Activated T-cell treated with anti-CD3 and anti-CD28 coated beads, Interleukin-2, amount 50 U/mL, for 72 hours (primary cell): ENCODE measurements at regions not wholly inside any gene's neighbourhood (a gene's known extent, or its start where the extent isn't known, plus 50 kb on each side); places are given as distances from the start of the nearest gene placed in this dataset.

Experiments
- ATAC-seq, 2 donors: fragments of 150-1000 bp; cut with Tn5 transposase; replicated peaks in 1 of 2; 2 replicates each; pipeline ENCODE4 v1.10.0; 2021; ENCODE audit warnings: moderate library complexity in 2 of 2, mild to moderate bottlenecking in 1 of 2
- DNase-seq, 2 donors: peaks; one replicate each; pipeline ENCODE4 v3.0.0; 2021 to 2022; ENCODE audit warnings: mixed read lengths in 1 of 2
- H3K27ac Mint-ChIP-seq: one replicate; pipeline ENCODE4 v1.8.0; 2022; ENCODE audit warnings: mild to moderate bottlenecking, moderate library complexity, mixed read lengths
- H3K27me3 Mint-ChIP-seq: one replicate; pipeline ENCODE4 v1.8.0; 2022; ENCODE audit warnings: low read depth, mixed read lengths
- H3K36me3 Mint-ChIP-seq, 2 donors: one replicate each; pipeline ENCODE4 v1.8.0; 2022; ENCODE audit warnings: mixed read lengths in 2 of 2, mild to moderate bottlenecking in 1 of 2; ENCODE audit not compliant: insufficient read depth in 2 of 2
- H3K4me1 Mint-ChIP-seq: one replicate; pipeline ENCODE4 v1.8.0; 2022; ENCODE audit warnings: low read depth, mixed read lengths
- H3K4me3 Mint-ChIP-seq, 2 donors: one replicate each; pipeline ENCODE4 v1.8.0; 2022; ENCODE audit warnings: mild to moderate bottlenecking in 2 of 2, mixed read lengths in 2 of 2, moderate library complexity in 2 of 2
- H3K9me3 Mint-ChIP-seq, 2 donors: one replicate each; pipeline ENCODE4 v1.8.0; 2022; ENCODE audit warnings: mixed read lengths in 2 of 2

DNA sequence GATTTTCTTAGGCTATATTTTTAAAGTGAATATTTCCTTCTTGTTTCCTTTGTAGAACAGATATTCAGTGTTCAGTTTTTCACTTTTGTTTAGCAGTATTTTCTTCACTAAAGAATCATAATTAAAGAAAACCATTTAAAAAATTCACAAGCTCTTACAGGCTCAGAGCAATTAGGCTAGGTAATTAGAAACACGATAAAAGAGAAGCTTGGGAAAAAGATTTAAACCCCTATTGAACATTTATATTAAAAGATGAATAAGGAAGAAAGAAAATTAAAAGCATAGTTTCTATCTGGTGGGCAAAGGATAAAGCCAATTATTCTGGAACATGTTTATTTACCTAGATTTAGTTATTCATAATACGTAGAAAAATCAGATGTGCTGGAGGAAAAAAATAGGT is 942.6 kb downstream of the PLA2G4A start:
- ATAC-seq (no peak), DNase-seq (no peak)
- Mint-ChIP-seq H3K4me3 (no peak overlapping the region), H3K27ac (no peak overlapping the region), H3K27me3 (no peaks in the 10 kb centered on the region), H3K36me3 (peaks cover 0 to 2% of the 10 kb centered on the region in 2 donors), H3K9me3 (peaks cover 3 to 6% of the 10 kb centered on the region in 2 donors), H3K4me1 (no peaks in the 10 kb centered on the region)

DNA sequence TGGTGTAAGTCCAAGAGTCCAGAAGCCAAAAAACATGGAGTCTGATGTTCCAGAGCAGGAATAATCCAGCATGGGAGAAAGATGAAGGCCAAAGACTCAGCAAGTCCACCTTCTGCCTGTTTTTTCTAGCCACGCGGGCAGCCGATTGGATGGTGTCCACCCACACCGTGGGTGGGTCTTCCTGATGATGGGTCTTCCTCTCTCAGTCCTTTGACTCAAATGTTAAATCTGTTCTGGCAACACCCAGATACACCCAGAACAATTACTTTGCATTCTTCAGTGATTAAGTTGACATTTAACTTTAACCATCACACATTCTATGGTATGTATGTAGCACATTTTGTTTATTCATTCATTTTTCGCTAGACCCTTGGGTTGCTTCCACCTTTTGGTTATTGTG is 944.4 kb downstream of the PLA2G4A start:
- H3K27ac Mint-ChIP-seq: no peak overlapping the region
- H3K4me3 Mint-ChIP-seq: no peak overlapping the region
- H3K4me1 Mint-ChIP-seq: no peaks in the 10 kb centered on the region
- H3K9me3 Mint-ChIP-seq: peaks cover 1 to 4% of the 10 kb centered on the region in 2 donors
- no peaks in the 10 kb centered on the region for H3K27me3 Mint-ChIP-seq
- no peak for DNase-seq
- ATAC-seq: no peak
- H3K36me3 Mint-ChIP-seq: peaks cover 0 to 2% of the 10 kb centered on the region in 2 donors

- no peaks in the 10 kb centered on the region for H3K27me3 Mint-ChIP-seq
- ATAC-seq: no peak
Observed at GRCh38 chr1:187787736-187788135, 959.0 kb downstream of the PLA2G4A start.

DNA sequence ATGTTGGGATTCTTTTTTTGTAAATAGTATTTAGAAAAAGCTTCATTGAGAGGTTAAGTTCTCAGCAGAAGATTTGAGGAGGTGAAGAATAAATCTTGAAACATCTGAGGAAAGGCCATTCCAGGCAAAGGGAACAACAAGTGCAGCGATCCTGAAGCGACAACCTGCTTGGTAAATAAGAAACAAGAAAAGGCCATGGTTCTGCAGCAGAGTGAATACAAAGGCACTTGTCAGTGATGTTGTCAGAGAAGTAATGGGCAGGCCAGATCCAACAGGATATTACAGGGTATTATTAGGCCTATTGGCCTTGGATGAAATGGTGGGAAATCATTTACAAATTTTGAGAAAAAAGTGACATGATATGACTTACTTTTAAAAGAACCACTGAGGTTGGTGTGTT is 960.0 kb downstream of the PLA2G4A start:
- ATAC-seq: no peak

More at GRCh38 chr1:187787736-187788135, 959.0 kb downstream of the PLA2G4A start:
- Mint-ChIP-seq H3K36me3 (no peaks in the 10 kb centered on the region), H3K4me1 (no peaks in the 10 kb centered on the region), H3K4me3 (no peak overlapping the region), H3K9me3 (peaks cover 2 to 4% of the 10 kb centered on the region in 2 donors), H3K27ac (no peak overlapping the region)
- DNase-seq: no peak

GRCh38 chr1:187790724-187791123 is 962.0 kb downstream of the PLA2G4A start:
- Mint-ChIP-seq H3K27ac (no peak overlapping the region), H3K4me1 (no peaks in the 10 kb centered on the region), H3K4me3 (no peak overlapping the region), H3K36me3 (no peaks in the 10 kb centered on the region), H3K27me3 (no peaks in the 10 kb centered on the region), H3K9me3 (peaks cover 0 to 3% of the 10 kb centered on the region in 2 donors)
- ATAC-seq: no peak
- no peak for DNase-seq

More for the DNA sequence above, 960.0 kb downstream of the PLA2G4A start:
- no peaks in the 10 kb centered on the region for H3K4me1 Mint-ChIP-seq
- H3K4me3 Mint-ChIP-seq: no peak overlapping the region
- no peak overlapping the region for H3K27ac Mint-ChIP-seq
- peaks cover 2 to 3% of the 10 kb centered on the region in 2 donors for H3K9me3 Mint-ChIP-seq
- H3K36me3 Mint-ChIP-seq: no peaks in the 10 kb centered on the region
- H3K27me3 Mint-ChIP-seq: no peaks in the 10 kb centered on the region
- no peak for DNase-seq

GRCh38 chr1:187794561-187794960 is 965.8 kb downstream of the PLA2G4A start:
- Mint-ChIP-seq H3K9me3 (peaks cover 1 to 3% of the 10 kb centered on the region in 2 donors), H3K27ac (no peak overlapping the region), H3K4me3 (no peak overlapping the region), H3K36me3 (no peaks in the 10 kb centered on the region), H3K4me1 (no peaks in the 10 kb centered on the region), H3K27me3 (no peaks in the 10 kb centered on the region)
- DNase-seq (no peak), ATAC-seq (no peak)

GRCh38 chr1:187809549-187809948 is 980.8 kb downstream of the PLA2G4A start:
- no peaks in the 10 kb centered on the region for H3K27me3 Mint-ChIP-seq
- H3K9me3 Mint-ChIP-seq: peaks cover 0 to 1% of the 10 kb centered on the region in 2 donors
- no peak overlapping the region for H3K4me3 Mint-ChIP-seq
- ATAC-seq (no peak), DNase-seq (no peak)
- H3K27ac Mint-ChIP-seq: no peak overlapping the region
- H3K4me1 Mint-ChIP-seq: no peaks in the 10 kb centered on the region
- no peaks in the 10 kb centered on the region for H3K36me3 Mint-ChIP-seq

DNA sequence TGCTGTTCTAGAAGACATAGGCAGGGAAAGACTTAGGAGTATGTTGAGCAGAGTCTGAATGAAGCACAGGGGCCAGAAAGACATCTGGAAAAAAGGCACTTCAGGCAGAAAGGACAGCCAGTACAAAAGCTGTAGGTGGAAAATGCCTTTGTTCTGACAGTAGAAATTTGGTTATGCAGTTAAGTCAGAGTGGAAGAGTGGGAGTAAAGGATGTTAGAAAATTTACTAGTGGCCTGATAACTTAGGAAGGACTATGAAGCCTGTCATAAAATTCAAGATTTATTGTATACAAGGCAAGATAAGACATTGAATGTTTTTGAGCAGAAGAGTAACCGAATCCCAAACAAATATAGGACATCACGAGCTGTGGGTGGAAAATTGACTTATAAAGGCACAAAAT is 987.9 kb downstream of the PLA2G4A start:
- no peak for DNase-seq
- no peak for ATAC-seq
- no peak overlapping the region for H3K27ac Mint-ChIP-seq
- no peak overlapping the region for H3K4me3 Mint-ChIP-seq
- peaks cover 2 to 3% of the 10 kb centered on the region in 2 donors for H3K9me3 Mint-ChIP-seq
- no peaks in the 10 kb centered on the region for H3K4me1 Mint-ChIP-seq
- H3K36me3 Mint-ChIP-seq: no peaks in the 10 kb centered on the region
- no peaks in the 10 kb centered on the region for H3K27me3 Mint-ChIP-seq

DNA sequence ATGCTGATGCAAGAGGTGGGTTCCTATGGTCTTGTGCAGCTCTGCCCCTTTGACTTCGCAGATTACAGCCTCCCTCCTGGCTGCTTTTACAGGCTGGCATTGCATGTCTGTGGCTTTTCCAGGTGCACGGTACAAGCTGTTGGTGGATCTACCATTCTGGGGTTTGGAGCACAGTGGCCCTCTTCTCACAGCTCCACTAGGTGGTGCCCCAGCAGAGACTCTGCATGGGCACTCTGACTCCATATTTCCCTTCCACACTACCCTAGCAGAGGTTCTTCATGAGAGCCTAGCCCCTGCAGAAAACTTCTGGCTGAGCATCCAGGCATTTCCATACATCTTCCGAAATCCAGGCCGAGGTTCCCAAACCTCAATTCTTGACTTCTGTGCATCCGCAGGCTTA is 989.0 kb downstream of the PLA2G4A start:
- no peaks in the 10 kb centered on the region for H3K36me3 Mint-ChIP-seq
- H3K9me3 Mint-ChIP-seq: peaks cover 2 to 6% of the 10 kb centered on the region in 2 donors
- H3K4me3 Mint-ChIP-seq: no peak overlapping the region
- DNase-seq (no peak), ATAC-seq (no peak)
- H3K27me3 Mint-ChIP-seq: no peaks in the 10 kb centered on the region
- H3K4me1 Mint-ChIP-seq: no peaks in the 10 kb centered on the region
- no peak overlapping the region for H3K27ac Mint-ChIP-seq

GRCh38 chr1:187819086-187819485 is 990.3 kb downstream of the PLA2G4A start:
- no peaks in the 10 kb centered on the region for H3K4me1 Mint-ChIP-seq
- no peaks in the 10 kb centered on the region for H3K36me3 Mint-ChIP-seq
- no peak for DNase-seq
- no peak for ATAC-seq
- H3K27me3 Mint-ChIP-seq: no peaks in the 10 kb centered on the region
- peaks cover 2 to 8% of the 10 kb centered on the region in 2 donors for H3K9me3 Mint-ChIP-seq
- H3K27ac Mint-ChIP-seq: no peak overlapping the region
- no peak overlapping the region for H3K4me3 Mint-ChIP-seq

- ATAC-seq: no peak
- Mint-ChIP-seq H3K4me3 (no peak overlapping the region), H3K27me3 (no peaks in the 10 kb centered on the region)
Observed at GRCh38 chr1:187836557-187836956, 1007.8 kb downstream of the PLA2G4A start.

GRCh38 chr1:187837787-187838186 is 1009.0 kb downstream of the PLA2G4A start:
- ATAC-seq (no peak), DNase-seq (no peak)
- Mint-ChIP-seq H3K9me3 (peaks cover 0 to 4% of the 10 kb centered on the region in 2 donors), H3K36me3 (no peaks in the 10 kb centered on the region), H3K27ac (no peak overlapping the region), H3K27me3 (no peaks in the 10 kb centered on the region), H3K4me3 (no peak overlapping the region), H3K4me1 (no peaks in the 10 kb centered on the region)

More at GRCh38 chr1:187836557-187836956, 1007.8 kb downstream of the PLA2G4A start:
- no peak for DNase-seq
- Mint-ChIP-seq H3K36me3 (no peaks in the 10 kb centered on the region), H3K27ac (no peak overlapping the region), H3K9me3 (peaks cover 1 to 4% of the 10 kb centered on the region in 2 donors), H3K4me1 (no peaks in the 10 kb centered on the region)

DNA sequence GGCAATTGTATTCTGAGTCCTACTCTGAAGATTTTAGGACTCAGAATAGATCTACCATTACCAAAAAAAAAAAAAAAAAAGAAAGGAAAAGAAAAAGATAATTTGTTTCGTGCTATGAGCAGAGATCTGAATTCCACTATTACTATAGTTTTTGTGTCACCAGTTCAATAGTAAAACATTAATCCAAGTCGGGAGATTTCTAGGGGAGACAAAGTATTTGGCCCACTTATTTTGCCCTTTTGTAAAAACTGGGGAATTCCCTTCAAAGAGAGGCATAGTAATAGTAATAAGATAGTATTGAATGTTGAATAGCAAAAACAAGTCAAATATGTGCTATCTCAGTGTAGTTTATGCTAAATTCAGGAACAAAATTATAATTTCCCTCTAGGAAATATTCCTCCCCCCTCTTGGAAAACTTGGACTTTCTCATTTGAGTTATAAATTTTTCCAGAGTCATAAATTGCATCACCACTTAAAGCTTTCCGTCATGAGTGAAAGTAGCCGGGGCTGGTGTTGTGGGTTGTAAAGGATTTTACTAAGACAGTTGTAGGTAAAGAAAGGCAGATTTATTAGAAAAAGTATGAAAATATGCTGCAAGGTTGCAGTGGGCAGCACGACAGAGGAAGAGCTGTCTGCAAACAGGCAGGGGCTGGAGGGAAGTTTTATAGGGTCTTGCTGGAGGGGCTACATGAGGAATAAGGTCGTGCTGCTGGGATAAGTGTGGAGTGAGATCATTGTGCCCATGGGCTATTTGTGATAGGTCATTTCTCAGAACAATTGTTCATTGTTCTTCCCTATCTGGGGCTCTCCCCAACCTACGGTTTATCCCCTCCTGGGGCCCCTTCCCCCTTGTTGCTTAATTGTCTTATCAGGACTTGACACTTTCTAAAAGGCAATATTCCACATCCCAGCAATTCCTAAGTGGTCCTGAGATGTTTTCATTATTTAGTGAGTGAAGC is 1009.9 kb downstream of the PLA2G4A start:
- Mint-ChIP-seq H3K4me1 (no peaks in the 10 kb centered on the region), H3K9me3 (peaks cover 0 to 4% of the 10 kb centered on the region in 2 donors), H3K36me3 (no peaks in the 10 kb centered on the region), H3K4me3 (no peak overlapping the region), H3K27ac (no peak overlapping the region), H3K27me3 (no peaks in the 10 kb centered on the region)
- ATAC-seq (no peak), DNase-seq (no peak)
